Keratinocyte (primary cell): ENCODE measurements at regions not wholly inside any gene's neighbourhood (a gene's known extent, or its start where the extent isn't known, plus 50 kb on each side); places are given as distances from the start of the nearest gene placed in this dataset.
"Not testable (repeated sequence)": the region's sequence is repeated elsewhere in the genome, so short reads cannot be mapped to it uniquely, and the experiment has no call there.

ENCODE experiments used
- EZH2 ChIP-seq: IDR thresholded peaks from one replicate; pipeline ENCODE4 v1.6.1; 2012; ENCODE audit warnings: inconsistent platforms, mild to moderate bottlenecking, low read length, moderate library complexity
- TF ChIP-seq, protein P1 (sequence below), 3 experiments: IDR thresholded peaks in 1 of 3; conservative IDR thresholded peaks in 1 of 3; optimal IDR thresholded peaks in 1 of 3; 2 replicates in 2 of 3; 3 replicates in 1 of 3; pipeline versions ENCODE3 to v1.5.1; 2011; ENCODE audit warnings: low read length in 3 of 3, mild to moderate bottlenecking in 3 of 3, moderate library complexity in 2 of 3, control low read depth in 1 of 3, inconsistent platforms in 1 of 3; ENCODE audit not compliant: insufficient read depth in 2 of 3; ENCODE audit errors: extremely low read depth in 1 of 3

DNA sequence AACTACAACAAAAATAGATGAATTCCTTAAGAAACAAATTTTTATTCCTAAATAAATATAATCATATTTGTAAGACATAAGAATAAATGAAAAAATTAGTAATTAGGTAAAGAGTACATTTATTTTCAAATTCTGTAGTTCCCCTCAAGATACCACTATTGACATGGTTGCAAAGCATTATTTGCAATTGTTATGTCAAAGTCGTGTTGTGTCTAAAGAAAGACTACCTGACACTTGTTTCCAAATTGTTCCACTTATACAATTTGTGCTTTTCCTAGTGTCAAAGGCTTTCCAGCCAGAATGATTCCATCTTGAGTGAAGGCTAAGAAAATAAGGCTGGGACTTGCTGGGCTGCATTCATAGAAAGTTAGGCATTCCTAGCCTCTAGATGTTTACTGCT is 278.4 kb downstream of the SPATA31A6 start:
- TF ChIP-seq, protein P1, sequence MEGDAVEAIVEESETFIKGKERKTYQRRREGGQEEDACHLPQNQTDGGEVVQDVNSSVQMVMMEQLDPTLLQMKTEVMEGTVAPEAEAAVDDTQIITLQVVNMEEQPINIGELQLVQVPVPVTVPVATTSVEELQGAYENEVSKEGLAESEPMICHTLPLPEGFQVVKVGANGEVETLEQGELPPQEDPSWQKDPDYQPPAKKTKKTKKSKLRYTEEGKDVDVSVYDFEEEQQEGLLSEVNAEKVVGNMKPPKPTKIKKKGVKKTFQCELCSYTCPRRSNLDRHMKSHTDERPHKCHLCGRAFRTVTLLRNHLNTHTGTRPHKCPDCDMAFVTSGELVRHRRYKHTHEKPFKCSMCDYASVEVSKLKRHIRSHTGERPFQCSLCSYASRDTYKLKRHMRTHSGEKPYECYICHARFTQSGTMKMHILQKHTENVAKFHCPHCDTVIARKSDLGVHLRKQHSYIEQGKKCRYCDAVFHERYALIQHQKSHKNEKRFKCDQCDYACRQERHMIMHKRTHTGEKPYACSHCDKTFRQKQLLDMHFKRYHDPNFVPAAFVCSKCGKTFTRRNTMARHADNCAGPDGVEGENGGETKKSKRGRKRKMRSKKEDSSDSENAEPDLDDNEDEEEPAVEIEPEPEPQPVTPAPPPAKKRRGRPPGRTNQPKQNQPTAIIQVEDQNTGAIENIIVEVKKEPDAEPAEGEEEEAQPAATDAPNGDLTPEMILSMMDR (optimal IDR thresholded peaks at IDR 0.05 in 1 of 3, IDR thresholded peaks at IDR 0.05 in 1 of 3, conservative IDR thresholded peaks at IDR 0.05 in 1 of 3; ENCODE audit: extremely low read depth in 1 of 3, insufficient read depth in 2 of 3, low read length in 3 of 3), result not testable (repeated sequence)
- not testable (repeated sequence) for TF ChIP-seq EZH2
